ENCODE measurements at regions not wholly inside any gene's neighbourhood (a gene's known extent, or its start where the extent isn't known, plus 50 kb on each side); places are given as distances from the start of the nearest gene placed in this dataset.

- no peak for DNase-seq
- WGBS, 2 donors (ENCODE audit: low coverage in 1 of 2), result 50 to 62% methylated on average over 1 to 2 of the region's 2 CpGs
- H3K27me3 ChIP-seq, result no peaks in the 10 kb centered on the region
- no peak overlapping the region for H3K4me3 ChIP-seq
- H3K36me3 ChIP-seq, result no peaks in the 10 kb centered on the region
- no peak overlapping the region for H3K27ac ChIP-seq
- in situ Hi-C loops (cut with MboI; ENCODE audit: low pct_ligation_motif_present in 1 of 4, low pct_unique_long_range_greater_than_20kb in 1 of 4, low sequenced_read_pairs in 3 of 4) (no loop called here), intact Hi-C loops (cut with DNase I; ENCODE audit: low total_unique reads) (no loop called here)
- H3K4me1 ChIP-seq, result no peaks in the 10 kb centered on the region
- H3K9me3 ChIP-seq, result no peaks in the 10 kb centered on the region
- no peak for TF ChIP-seq CTCF (IDR thresholded peaks at IDR 0.05)
- TF ChIP-seq POLR2A (IDR thresholded peaks at IDR 0.05), result no peak
- no peak for TF ChIP-seq POLR2AphosphoS5 (IDR thresholded peaks at IDR 0.05)
- TF ChIP-seq EP300 (IDR thresholded peaks at IDR 0.05; ENCODE audit: low read depth), result no peak
These were observed 175.2 kb downstream of the BEND2 start for GRCh38 chrX:18045436-18045835.

- Histone ChIP-seq H3K27ac (no peak overlapping the region), H3K36me3 (no peaks in the 10 kb centered on the region), H3K27me3 (no peaks in the 10 kb centered on the region), H3K4me1 (no peaks in the 10 kb centered on the region), H3K4me3 (no peak overlapping the region), H3K9me3 (no peaks in the 10 kb centered on the region)
- no peak for DNase-seq
- 35% methylated on average over 5 of the region's 5 CpGs; no CpG with 5 or more reads in 1 of the 2 donors for WGBS, 2 donors (ENCODE audit: low coverage in 1 of 2)
- in situ Hi-C loops (cut with MboI; ENCODE audit: low pct_ligation_motif_present in 1 of 4, low pct_unique_long_range_greater_than_20kb in 1 of 4, low sequenced_read_pairs in 3 of 4) (no loop called here), intact Hi-C loops (cut with DNase I; ENCODE audit: low total_unique reads) (no loop called here)
- TF ChIP-seq EP300 (IDR thresholded peaks at IDR 0.05; ENCODE audit: low read depth) (no peak), CTCF (IDR thresholded peaks at IDR 0.05) (no peak)
These were observed 177.9 kb downstream of the BEND2 start for GRCh38 chrX:18042776-18043175.

GRCh38 chrX:18041656-18042055 is 179.0 kb downstream of the BEND2 start:
- DNase-seq, result no peak
- WGBS, 2 donors (ENCODE audit: low coverage in 1 of 2), result 80 to 93% methylated on average over 1 of the region's 1 CpG
- in situ Hi-C loops (cut with MboI; ENCODE audit: low pct_ligation_motif_present in 1 of 4, low pct_unique_long_range_greater_than_20kb in 1 of 4, low sequenced_read_pairs in 3 of 4) (no loop called here), intact Hi-C loops (cut with DNase I; ENCODE audit: low total_unique reads) (no loop called here)
- Histone ChIP-seq H3K36me3 (no peaks in the 10 kb centered on the region), H3K4me1 (no peaks in the 10 kb centered on the region), H3K4me3 (no peak overlapping the region), H3K27ac (no peak overlapping the region), H3K9me3 (no peaks in the 10 kb centered on the region), H3K27me3 (no peaks in the 10 kb centered on the region)
- TF ChIP-seq CTCF (IDR thresholded peaks at IDR 0.05) (no peak), POLR2AphosphoS5 (IDR thresholded peaks at IDR 0.05) (no peak), EP300 (IDR thresholded peaks at IDR 0.05; ENCODE audit: low read depth) (no peak), POLR2A (IDR thresholded peaks at IDR 0.05) (no peak)

- Histone ChIP-seq H3K4me3 (no peak overlapping the region), H3K27me3 (no peaks in the 10 kb centered on the region), H3K9me3 (no peaks in the 10 kb centered on the region), H3K27ac (no peak overlapping the region), H3K4me1 (no peaks in the 10 kb centered on the region), H3K36me3 (no peaks in the 10 kb centered on the region)
- DNase-seq, result no peak
- WGBS, 2 donors (ENCODE audit: low coverage in 1 of 2), result 71 to 100% methylated on average over 1 to 2 of the region's 2 CpGs
- intact Hi-C loops (cut with DNase I; ENCODE audit: low total_unique reads) (no loop called here), in situ Hi-C loops (cut with MboI; ENCODE audit: low pct_ligation_motif_present in 1 of 4, low pct_unique_long_range_greater_than_20kb in 1 of 4, low sequenced_read_pairs in 3 of 4) (no loop called here)
- TF ChIP-seq EP300 (IDR thresholded peaks at IDR 0.05; ENCODE audit: low read depth), result no peak
- no peak for TF ChIP-seq CTCF (IDR thresholded peaks at IDR 0.05)
- no peak for TF ChIP-seq POLR2AphosphoS5 (IDR thresholded peaks at IDR 0.05)
- TF ChIP-seq POLR2A (IDR thresholded peaks at IDR 0.05), result no peak
These were observed 177.9 kb upstream of the RAI2 start for GRCh38 chrX:18039023-18039422.
